ENCODE measurements at regions not wholly inside any gene's neighbourhood (a gene's known extent, or its start where the extent isn't known, plus 50 kb on each side); places are given as distances from the start of the nearest gene placed in this dataset.

- no peak for ATAC-seq
- no peak overlapping the region for H3K4me2 ChIP-seq
These were observed 889.9 kb upstream of the CHAC2 start for GRCh38 chr2:52877703-52878102.

More at GRCh38 chr2:52877703-52878102, 889.9 kb upstream of the CHAC2 start:
- Histone ChIP-seq H3K27ac (ENCODE audit: low read depth) (no peak overlapping the region), H3K36me3 (ENCODE audit: insufficient read depth) (no peaks in the 10 kb centered on the region), H3K4me3 (no peak overlapping the region), H3K9me2 (ENCODE audit: insufficient read depth) (no peaks in the 10 kb centered on the region), H3K79me2 (replicated peaks; ENCODE audit: insufficient read depth) (no peaks in the 10 kb centered on the region), H4K20me1 (replicated peaks; ENCODE audit: insufficient read depth) (no peaks in the 10 kb centered on the region), H3F3A (replicated peaks; ENCODE audit: low read depth) (no peaks in the 10 kb centered on the region), H2AFZ (no peak overlapping the region), H3K27me3 (ENCODE audit: insufficient read depth) (no peaks in the 10 kb centered on the region), H3K4me1 (ENCODE audit: insufficient read depth) (no peaks in the 10 kb centered on the region)
- no peak overlapping the region for H3K4me3 Mint-ChIP-seq
- DNase-seq (ENCODE audit: low spot score), result no peak
- H3K4me1 Mint-ChIP-seq, result no peaks in the 10 kb centered on the region
- peaks cover 2% of the 10 kb centered on the region for H3K27me3 Mint-ChIP-seq (ENCODE audit: insufficient read depth, low read depth, poor library complexity)
- H3K36me3 Mint-ChIP-seq (ENCODE audit: low read depth), result no peaks in the 10 kb centered on the region
- no peak overlapping the region for H3K27ac Mint-ChIP-seq
- TF ChIP-seq STAT1 (IDR thresholded peaks at IDR 0.05; ENCODE audit: unreplicated experiment) (no peak), ZNF114 (CRISPR knock-in tag; IDR thresholded peaks at IDR 0.05) (no peak), JUNB (IDR thresholded peaks at IDR 0.05; ENCODE audit: unreplicated experiment) (no peak), EZH2 (IDR thresholded peaks at IDR 0.05; ENCODE audit: low read depth, unreplicated experiment) (no peak), POLR2AphosphoS5 (IDR thresholded peaks at IDR 0.05; ENCODE audit: low read depth) (no peak), ZNF331 (CRISPR knock-in tag; IDR thresholded peaks at IDR 0.05; ENCODE audit: low read depth) (no peak), CREB1 (CRISPR knock-in tag; IDR thresholded peaks at IDR 0.05; ENCODE audit: low read depth) (no peak), ZNF462 (CRISPR knock-in tag; IDR thresholded peaks at IDR 0.05) (no peak), EZH2phosphoT487 (IDR thresholded peaks at IDR 0.05; ENCODE audit: unreplicated experiment) (no peak), CTCF (conservative IDR thresholded peaks at IDR 0.05; ENCODE audit: low read depth in 2 of 2) (no peak), NANOG (IDR thresholded peaks at IDR 0.05; ENCODE audit: borderline replicate concordance) (no peak)
- TF ChIP-seq, protein P1, sequence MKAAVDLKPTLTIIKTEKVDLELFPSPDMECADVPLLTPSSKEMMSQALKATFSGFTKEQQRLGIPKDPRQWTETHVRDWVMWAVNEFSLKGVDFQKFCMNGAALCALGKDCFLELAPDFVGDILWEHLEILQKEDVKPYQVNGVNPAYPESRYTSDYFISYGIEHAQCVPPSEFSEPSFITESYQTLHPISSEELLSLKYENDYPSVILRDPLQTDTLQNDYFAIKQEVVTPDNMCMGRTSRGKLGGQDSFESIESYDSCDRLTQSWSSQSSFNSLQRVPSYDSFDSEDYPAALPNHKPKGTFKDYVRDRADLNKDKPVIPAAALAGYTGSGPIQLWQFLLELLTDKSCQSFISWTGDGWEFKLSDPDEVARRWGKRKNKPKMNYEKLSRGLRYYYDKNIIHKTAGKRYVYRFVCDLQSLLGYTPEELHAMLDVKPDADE (IDR thresholded peaks at IDR 0.05), result no peak
- TF ChIP-seq, protein P2, sequence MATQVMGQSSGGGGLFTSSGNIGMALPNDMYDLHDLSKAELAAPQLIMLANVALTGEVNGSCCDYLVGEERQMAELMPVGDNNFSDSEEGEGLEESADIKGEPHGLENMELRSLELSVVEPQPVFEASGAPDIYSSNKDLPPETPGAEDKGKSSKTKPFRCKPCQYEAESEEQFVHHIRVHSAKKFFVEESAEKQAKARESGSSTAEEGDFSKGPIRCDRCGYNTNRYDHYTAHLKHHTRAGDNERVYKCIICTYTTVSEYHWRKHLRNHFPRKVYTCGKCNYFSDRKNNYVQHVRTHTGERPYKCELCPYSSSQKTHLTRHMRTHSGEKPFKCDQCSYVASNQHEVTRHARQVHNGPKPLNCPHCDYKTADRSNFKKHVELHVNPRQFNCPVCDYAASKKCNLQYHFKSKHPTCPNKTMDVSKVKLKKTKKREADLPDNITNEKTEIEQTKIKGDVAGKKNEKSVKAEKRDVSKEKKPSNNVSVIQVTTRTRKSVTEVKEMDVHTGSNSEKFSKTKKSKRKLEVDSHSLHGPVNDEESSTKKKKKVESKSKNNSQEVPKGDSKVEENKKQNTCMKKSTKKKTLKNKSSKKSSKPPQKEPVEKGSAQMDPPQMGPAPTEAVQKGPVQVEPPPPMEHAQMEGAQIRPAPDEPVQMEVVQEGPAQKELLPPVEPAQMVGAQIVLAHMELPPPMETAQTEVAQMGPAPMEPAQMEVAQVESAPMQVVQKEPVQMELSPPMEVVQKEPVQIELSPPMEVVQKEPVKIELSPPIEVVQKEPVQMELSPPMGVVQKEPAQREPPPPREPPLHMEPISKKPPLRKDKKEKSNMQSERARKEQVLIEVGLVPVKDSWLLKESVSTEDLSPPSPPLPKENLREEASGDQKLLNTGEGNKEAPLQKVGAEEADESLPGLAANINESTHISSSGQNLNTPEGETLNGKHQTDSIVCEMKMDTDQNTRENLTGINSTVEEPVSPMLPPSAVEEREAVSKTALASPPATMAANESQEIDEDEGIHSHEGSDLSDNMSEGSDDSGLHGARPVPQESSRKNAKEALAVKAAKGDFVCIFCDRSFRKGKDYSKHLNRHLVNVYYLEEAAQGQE (IDR thresholded peaks at IDR 0.05; ENCODE audit: unreplicated experiment), result no peak
- H3K9me3 Mint-ChIP-seq, result no peaks in the 10 kb centered on the region

Measured in GM23338 (cell line).